GM12878 (cell line): ENCODE measurements at regions not wholly inside any gene's neighbourhood (a gene's known extent, or its start where the extent isn't known, plus 50 kb on each side); places are given as distances from the start of the nearest gene placed in this dataset.

Source experiments
- ATF3 ChIP-seq: IDR thresholded peaks from 2 replicates; pipeline ENCODE4 v1.6.1; 2011; ENCODE audit warnings: low read depth, mild to moderate bottlenecking, low read length, moderate library complexity, borderline replicate concordance; ENCODE audit errors: extremely low read depth
- CTCF ChIP-seq, 3 experiments: IDR thresholded peaks in 2 of 3; conservative IDR thresholded peaks in 1 of 3; 2 replicates each; pipeline ENCODE4 v1.5.1; 2011; ENCODE audit warnings: low read depth in 3 of 3, low read length in 3 of 3, mild to moderate bottlenecking in 3 of 3, control low read depth in 2 of 3, moderate library complexity in 2 of 3, inconsistent platforms in 1 of 3, mixed read lengths in 1 of 3; ENCODE audit not compliant: control insufficient read depth in 2 of 3, insufficient read depth in 1 of 3; ENCODE audit errors: extremely low read depth in 1 of 3
- EZH2 ChIP-seq: IDR thresholded peaks from 2 replicates; pipeline ENCODE4 v1.6.1; 2012; ENCODE audit warnings: low read depth, mild to moderate bottlenecking, control low read depth, inconsistent platforms, low read length, borderline replicate concordance; ENCODE audit not compliant: control insufficient read depth
- FOXK2 ChIP-seq: fragments of 450-650 bp; IDR thresholded peaks from 2 replicates; pipeline ENCODE4 v1.6.1; 2017; ENCODE audit warnings: mild to moderate bottlenecking, moderate library complexity
- HDAC6 ChIP-seq: fragments of 200-600 bp; sonication (generic); IDR thresholded peaks from one replicate; pipeline ENCODE4 v1.8.0; 2017; ENCODE audit warnings: antibody characterized with exemption; ENCODE audit not compliant: unreplicated experiment
- IRF4 ChIP-seq: IDR thresholded peaks from 2 replicates; pipeline ENCODE4 v1.6.1; 2011; ENCODE audit warnings: low read depth, low read length
- PKNOX1 ChIP-seq: fragments of 450-650 bp; IDR thresholded peaks from 2 replicates; pipeline ENCODE4 v1.6.1; 2016; ENCODE audit warnings: mild to moderate bottlenecking
- POLR2A ChIP-seq: IDR thresholded peaks from 2 replicates; pipeline ENCODE4 v1.6.1; 2011; ENCODE audit warnings: low read depth, mild to moderate bottlenecking, low read length
- RBBP5 ChIP-seq: fragments of 200-600 bp; sonication (generic); conservative IDR thresholded peaks from 2 replicates; pipeline ENCODE4 v1.6.1; 2016
- REST ChIP-seq: IDR thresholded peaks from 2 replicates; pipeline ENCODE4 v1.6.1; 2012; ENCODE audit warnings: mild to moderate bottlenecking, low read depth, low read length
- SIN3A ChIP-seq: IDR thresholded peaks from 2 replicates; pipeline ENCODE4 v1.6.1; 2012; ENCODE audit warnings: low read depth, low read length, improper control_type of control experiment
- USF1 ChIP-seq: IDR thresholded peaks from 2 replicates; pipeline ENCODE4 v1.6.1; 2011; ENCODE audit warnings: borderline replicate concordance, low read depth, mild to moderate bottlenecking, moderate library complexity, mixed read lengths, low read length; ENCODE audit not compliant: insufficient read depth; ENCODE audit errors: extremely low read length

- TF ChIP-seq RBBP5 (no peak), FOXK2 (no peak), SIN3A (no peak), HDAC6 (no peak), CTCF (IDR thresholded peaks at IDR 0.05 in 2 of 3, conservative IDR thresholded peaks at IDR 0.05 in 1 of 3; ENCODE audit: control insufficient read depth in 2 of 3, extremely low read depth in 1 of 3, insufficient read depth in 1 of 3, low read depth in 3 of 3, low read length in 3 of 3) (no peak), EZH2 (no peak), USF1 (no peak), REST (no peak), POLR2A (no peak), ATF3 (no peak), IRF4 (no peak), PKNOX1 (no peak)
Observed at GRCh38 chr10:28172223-28172610, 130.6 kb downstream of the MPP7 start.
